ENCODE measurements at regions not wholly inside any gene's neighbourhood (a gene's known extent, or its start where the extent isn't known, plus 50 kb on each side); places are given as distances from the start of the nearest gene placed in this dataset.

DNA sequence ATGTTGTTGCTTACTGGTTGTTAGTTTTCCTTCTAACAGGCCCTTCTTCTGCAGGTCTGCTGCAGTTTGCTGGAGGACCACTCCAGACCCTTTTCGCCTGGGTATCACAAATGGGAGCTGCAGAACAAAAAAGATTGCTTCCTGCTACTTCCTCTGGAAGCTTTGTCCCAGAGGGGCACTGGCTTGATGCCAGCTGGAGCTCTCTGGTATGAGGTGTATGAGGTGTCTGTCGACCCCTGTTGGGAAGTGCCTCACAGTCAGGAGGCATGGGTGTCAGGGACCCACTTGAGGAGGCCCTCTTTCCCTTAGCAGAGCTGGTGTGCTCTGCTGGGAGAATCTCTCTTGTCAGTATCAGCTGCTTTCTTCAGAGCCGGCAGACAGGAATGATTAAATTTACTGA, 127.4 kb upstream of the EDA2R start:
- TF ChIP-seq TAF1 (IDR thresholded peaks at IDR 0.05; ENCODE audit: low read depth, low read length) (no peak), POLR2AphosphoS5 (IDR thresholded peaks at IDR 0.05; ENCODE audit: low read depth, low read length) (no peak), POLR2A (IDR thresholded peaks at IDR 0.05; ENCODE audit: low read depth, low read length) (no peak), PAX5 (IDR thresholded peaks at IDR 0.05; ENCODE audit: insufficient read depth, low read length, severe bottlenecking) (no peak), SPI1 (IDR thresholded peaks at IDR 0.05; ENCODE audit: low read depth, low read length) (no peak), POU2F2 (IDR thresholded peaks at IDR 0.05; ENCODE audit: low read depth, low read length) (no peak)
